Body of pancreas (tissue), 4 donors: ENCODE measurements at regions not wholly inside any gene's neighbourhood (a gene's known extent, or its start where the extent isn't known, plus 50 kb on each side); places are given as distances from the start of the nearest gene placed in this dataset. TPM values are rescaled to one million over a fixed set of nuclear protein-coding genes. Genes with fewer than 3 reads are reported as not detected.

Source experiments
- ATAC-seq: fragments of 150-250 bp; one replicate; pipeline ENCODE4 v1.9.1; 2016
- DNase-seq, 4 donors: peaks; one replicate each; pipeline ENCODE4 v3.0.0-alpha.2; 2019
- H3K27ac ChIP-seq, 4 donors: fragments of 200-600 bp; sonication (generic); 1 replicate in 3 of 4; 2 replicates in 1 of 4; pipeline versions ENCODE4 v1.5.1 to v1.6.1; 2016 to 2019; ENCODE audit warnings: mild to moderate bottlenecking in 1 of 4, mixed read lengths in 1 of 4, moderate library complexity in 1 of 4
- H3K27me3 ChIP-seq, 2 donors: fragments of 200-600 bp; sonication (generic); one replicate each; pipeline ENCODE4 v1.6.0; 2016; ENCODE audit warnings: mild to moderate bottlenecking in 1 of 2
- H3K36me3 ChIP-seq, 2 donors: fragments of 200-600 bp; sonication (generic); replicated peaks in 1 of 2; 2 replicates each; pipeline ENCODE4 v1.5.1; 2016; ENCODE audit warnings: low read depth in 2 of 2; ENCODE audit not compliant: insufficient read depth in 1 of 2
- H3K4me1 ChIP-seq: fragments of 200-600 bp; sonication (generic); one replicate; pipeline ENCODE4 v1.6.0; 2016
- H3K4me3 ChIP-seq, 2 donors: fragments of 200-600 bp; sonication (generic); 1 replicate in 1 of 2; 2 replicates in 1 of 2; pipeline ENCODE4 v1.5.1; 2016 to 2019
- H3K9me3 ChIP-seq, 3 donors: fragments of 200-600 bp; sonication (generic); 1 replicate in 2 of 3; 2 replicates in 1 of 3; pipeline ENCODE4 v1.5.1; 2016
- POLR2A ChIP-seq, 3 donors: fragments of 450-650 bp; IDR thresholded peaks; one replicate each; pipeline ENCODE4 v1.6.1; 2016; ENCODE audit warnings: antibody characterized with exemption in 3 of 3, mild to moderate bottlenecking in 2 of 3
- WGBS, 2 donors: methylation state at CpG; one replicate each; pipeline ENCODE4 v1.1.5; 2017; 5-methylcytosine and 5-hydroxymethylcytosine counted together
- intact Hi-C: fragments of 100-400 bp; cut with DNase I; formaldehyde crosslinking; loops from one replicate; pipeline ENCODE4 v1.15.1; 2023
- small RNA-seq: library from RNA; depleted of rRNA; stranded (forward); fragments of <200 nt; gene quantifications from one replicate; pipeline ENCODE3, GENCODE V24; 2016

GRCh38 chr5:25823330-25823873, 1178.6 kb upstream of the CDH10 start:
- DNase-seq (no peak), ATAC-seq (no peak)
- intact Hi-C loops, result no loop called here
- Histone ChIP-seq H3K4me3 (no peak overlapping the region), H3K27ac (no peak overlapping the region), H3K4me1 (no peaks in the 10 kb centered on the region), H3K9me3 (no peaks in the 10 kb centered on the region), H3K36me3 (no peaks in the 10 kb centered on the region), H3K27me3 (no peaks in the 10 kb centered on the region)
- no peak for TF ChIP-seq POLR2A (IDR thresholded peaks at IDR 0.05)
- 78 to 87% methylated on average over 8 to 16 of the region's 22 CpGs for WGBS, 2 donors

Small RNA genes in the stretch of these regions (small RNA-seq; reads per million reads assigned to genes)
- gene AC113347.2, result not detected
- gene AC113347.3, result not detected
- gene RNU4-43P, result not detected
